CMK (cell line): ENCODE measurements at regions not wholly inside any gene's neighbourhood (a gene's known extent, or its start where the extent isn't known, plus 50 kb on each side); places are given as distances from the start of the nearest gene placed in this dataset.
"Not testable (repeated sequence)": the region's sequence is repeated elsewhere in the genome, so short reads cannot be mapped to it uniquely, and the experiment has no call there.

Source experiments
- DNase-seq: peaks from one replicate; pipeline ENCODE4 v3.0.0-alpha.2; 2010; ENCODE audit warnings: low read depth

DNA sequence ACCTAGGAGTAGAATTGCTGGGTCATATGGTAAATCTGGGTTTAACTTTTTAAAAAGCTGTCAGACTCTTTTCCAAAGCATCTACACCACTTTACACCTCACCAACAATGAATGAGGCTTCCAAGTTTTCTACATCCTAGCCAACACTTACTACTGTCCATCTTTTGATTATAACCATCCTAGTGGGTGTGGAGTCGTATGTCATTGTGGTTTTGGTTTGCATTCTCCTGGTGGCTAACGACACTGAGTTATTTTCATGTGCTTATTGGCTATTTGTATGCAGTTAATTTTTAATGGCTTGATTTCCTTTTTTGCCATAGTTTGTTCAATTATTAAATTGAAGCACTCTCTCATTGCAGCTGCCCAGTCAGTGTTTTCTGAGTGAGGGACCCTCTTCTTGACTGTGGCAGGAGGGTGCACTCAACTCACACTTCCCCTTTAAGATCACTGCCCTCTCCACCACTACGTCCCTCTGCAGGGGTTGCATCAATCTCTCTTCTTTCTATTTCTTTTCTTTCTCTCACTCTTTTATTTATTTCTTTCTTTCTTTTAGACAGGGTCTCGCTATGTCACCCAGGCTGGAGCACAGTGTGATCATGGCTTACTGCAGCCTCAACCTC is 182.3 kb downstream of the C9orf152 start:
- DNase-seq = no peak

DNA sequence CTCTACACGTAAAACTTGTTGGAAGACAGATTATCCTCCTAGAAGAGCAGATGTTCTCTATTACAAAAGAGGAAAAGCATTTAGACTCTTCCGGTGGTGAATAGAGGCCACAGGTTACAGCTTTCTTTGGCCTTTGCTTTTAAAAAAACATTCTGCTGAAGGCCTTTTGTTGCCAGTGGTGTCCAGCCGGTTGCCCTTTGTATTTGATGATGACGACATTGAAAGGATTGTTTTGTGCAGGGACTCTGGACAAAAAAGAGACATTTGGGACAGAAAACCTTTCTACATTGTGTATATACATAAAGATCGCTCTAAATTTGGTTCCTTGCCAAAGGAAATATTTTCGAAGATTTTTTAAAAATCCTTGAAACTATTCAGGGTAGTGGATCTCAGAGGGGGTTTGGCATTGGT is 180.3 kb downstream of the C9orf152 start:
- DNase-seq = no peak

DNA sequence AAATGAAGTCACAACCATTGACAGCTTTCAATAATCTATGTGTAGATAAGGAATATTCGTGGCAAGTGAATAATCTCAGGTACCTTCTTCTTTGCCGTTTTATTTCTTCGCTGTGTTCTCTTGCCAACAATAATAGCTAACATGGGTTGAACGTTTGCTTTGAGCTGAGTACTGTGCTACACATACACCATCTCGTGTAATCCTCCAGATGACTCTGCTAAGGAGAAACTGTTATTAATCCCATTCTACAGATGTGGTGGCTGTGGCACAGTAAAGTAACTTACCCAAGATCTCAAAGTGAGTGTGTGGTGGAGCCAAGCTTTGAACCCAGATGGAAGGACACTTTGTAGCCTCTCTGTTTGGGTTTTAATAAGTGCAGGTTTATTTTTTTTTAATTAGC is 179.7 kb downstream of the C9orf152 start:
- no peak for DNase-seq

DNA sequence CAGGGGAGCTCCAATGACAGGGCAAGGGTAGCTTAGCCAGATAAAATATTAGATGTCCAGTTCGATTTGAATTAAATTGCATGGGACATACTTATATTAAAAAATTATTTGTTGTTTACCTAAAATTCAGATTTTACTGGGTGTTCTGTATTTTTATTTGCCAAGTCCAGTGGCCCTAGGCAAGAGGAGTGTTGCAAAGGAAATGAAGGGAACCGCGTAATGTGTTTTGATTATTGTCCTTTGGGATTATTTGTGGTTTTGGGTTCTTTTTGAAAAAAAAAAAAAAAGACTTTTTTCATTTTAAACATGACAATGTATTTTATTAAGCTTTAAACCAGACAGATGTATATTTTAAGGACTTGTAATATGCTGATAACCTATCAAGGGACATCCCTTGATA is 179.3 kb downstream of the C9orf152 start:
- DNase-seq = no peak

DNA sequence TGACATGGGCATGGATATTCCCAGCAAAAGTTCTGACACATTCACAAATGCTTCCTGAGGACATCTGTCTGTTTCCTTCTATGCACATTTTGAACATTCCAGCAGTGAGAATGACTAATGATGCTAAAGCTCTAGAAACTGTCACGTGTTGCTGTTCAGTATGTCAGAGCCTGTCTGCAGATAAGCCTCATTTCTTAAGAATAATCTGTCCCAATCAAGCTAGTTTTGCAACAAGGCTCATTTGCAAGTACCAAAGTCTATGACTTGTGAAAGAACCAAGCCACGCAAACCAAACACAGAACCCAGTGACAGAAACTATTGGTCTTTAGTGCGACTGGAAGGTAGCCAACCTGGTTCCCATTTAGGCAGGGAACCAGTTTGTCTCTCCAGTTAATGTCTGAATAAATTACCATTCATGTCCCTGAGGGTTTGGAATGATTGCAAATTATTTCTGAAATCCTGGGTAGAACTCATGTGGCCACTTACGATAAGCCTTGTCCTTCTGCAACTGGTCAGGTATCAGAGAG is 178.5 kb downstream of the C9orf152 start:
- DNase-seq = no peak

DNA sequence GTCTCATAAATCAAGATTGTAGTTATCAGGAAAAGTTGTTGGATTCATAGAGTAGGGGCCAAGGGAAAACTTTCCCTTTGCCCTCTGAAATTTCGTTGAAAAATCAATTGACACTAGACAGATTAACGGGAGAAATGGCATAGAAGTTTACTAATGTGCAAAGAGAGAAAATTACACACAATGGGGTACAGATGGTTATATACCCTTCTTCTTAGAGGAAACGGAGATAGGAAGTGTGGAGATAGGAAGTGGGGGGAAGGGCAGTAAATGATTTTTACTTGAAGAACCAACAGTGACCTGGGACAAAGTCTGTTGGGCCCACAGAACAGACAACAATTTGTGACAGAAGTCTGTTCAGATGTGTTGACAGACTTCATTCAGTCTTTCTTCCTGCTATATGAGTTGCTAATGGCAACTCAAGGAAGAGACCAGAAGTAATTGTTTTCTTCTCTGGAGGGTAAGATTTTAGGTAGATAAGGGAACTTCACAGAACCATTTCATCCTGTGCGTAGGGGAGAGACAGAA is 177.9 kb downstream of the C9orf152 start:
- no peak for DNase-seq

DNA sequence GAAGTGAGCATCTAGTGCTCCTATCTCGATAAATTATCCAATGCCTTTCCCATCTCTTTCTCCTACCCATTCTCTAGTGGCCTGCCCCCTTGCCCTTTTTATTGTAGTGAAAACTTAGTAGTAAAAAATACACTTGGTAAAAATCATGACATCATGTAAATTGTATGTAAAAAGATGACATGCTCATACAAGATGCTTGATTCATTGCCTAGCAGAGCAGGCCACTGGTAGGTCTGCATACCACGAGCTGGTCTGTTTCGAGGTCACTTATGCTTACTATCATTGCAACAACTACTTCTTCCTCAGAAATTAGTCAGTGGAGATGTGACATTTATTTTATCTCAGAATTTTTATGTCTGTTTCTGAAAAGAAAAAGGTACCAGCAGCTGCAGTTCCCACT is 177.3 kb downstream of the C9orf152 start:
- no peak for DNase-seq

DNA sequence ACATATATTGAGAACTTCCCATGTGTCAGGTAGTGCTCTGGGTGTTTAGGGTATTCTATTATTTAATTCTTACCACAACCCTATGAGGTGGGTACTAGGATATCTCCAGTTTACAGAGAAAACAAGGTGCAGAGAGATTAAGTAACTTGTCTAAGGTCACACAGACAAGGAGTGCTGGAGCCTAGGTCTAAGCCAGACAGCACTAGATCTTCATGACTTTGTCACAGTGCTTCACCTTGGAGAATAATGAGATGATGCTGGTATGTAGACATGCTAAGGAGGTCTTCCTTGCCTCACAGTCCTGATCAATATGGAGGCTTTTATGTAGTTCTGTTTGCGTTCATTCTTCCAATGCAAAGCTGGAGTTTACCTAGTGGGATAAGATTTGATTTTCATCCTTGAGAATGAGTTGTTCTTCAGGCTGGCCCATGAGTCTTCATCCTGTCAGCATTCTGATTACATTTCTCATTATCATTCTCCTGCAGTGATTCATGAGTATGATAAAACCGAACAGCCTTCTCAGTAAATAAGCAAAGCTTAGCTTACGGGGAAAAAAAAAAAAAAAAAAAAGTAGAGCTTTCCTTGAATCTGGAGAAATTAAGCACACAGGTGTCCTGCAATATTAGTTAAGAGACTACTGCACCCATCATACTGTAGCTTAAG is 176.3 kb downstream of the C9orf152 start:
- DNase-seq = no peak

DNA sequence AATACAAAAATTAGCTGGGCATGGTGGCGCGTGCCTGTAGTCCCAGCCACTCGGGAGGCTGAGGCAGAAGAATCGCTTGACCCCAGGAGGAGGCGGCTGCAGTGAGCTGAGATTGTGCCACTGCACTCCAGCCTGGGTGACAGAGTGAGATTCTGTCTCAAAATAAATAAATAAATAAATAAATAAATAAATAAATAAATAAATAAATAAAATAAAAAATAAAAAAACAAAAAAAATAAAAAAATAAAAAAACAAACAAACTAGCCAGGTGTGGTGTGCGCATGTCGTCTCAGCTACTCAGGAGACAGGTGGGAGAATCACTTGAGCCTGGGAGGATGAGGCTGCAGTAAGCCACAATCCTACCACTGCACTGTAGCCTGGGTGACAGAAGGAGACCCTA is 175.4 kb downstream of the C9orf152 start:
- DNase-seq = not testable (repeated sequence)

DNA sequence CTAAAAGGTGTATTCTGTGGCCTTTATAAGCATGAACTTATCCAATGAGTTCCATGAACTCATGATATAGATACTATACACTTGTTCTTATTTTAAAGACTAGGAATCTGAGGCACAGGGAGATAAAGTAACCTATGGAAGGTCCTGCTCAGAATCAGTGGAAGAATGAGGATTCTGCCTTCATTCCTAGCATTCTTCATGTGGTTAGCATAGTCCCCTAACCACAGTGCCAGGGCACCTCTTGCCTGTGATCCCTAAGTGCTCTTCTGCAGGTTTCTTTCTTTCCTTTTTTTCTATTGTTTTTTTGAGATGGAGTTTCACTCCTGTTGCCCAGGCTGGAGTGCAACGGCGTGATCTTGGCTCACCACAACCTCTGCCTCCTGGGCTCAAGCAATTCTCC is 174.1 kb downstream of the C9orf152 start:
- no peak for DNase-seq

DNA sequence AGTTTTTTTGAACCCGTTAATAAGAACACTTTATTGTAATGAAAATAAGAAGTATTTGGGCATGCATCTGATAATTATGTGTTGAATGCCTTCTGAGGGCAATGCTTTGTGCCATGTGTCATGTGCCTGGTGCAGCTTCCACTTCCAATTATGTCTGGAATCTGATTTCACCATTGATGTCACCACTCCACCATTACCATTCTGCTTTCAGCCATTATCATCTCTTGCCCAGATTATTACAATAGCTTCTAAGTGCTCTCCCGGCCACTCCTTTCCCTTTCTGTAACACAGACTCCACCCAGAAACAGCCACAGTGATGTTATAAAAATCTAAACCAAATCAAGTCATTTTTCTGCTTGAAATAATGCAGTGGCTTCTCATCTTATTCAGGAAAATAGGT is 171.7 kb downstream of the C9orf152 start:
- no peak for DNase-seq

DNA sequence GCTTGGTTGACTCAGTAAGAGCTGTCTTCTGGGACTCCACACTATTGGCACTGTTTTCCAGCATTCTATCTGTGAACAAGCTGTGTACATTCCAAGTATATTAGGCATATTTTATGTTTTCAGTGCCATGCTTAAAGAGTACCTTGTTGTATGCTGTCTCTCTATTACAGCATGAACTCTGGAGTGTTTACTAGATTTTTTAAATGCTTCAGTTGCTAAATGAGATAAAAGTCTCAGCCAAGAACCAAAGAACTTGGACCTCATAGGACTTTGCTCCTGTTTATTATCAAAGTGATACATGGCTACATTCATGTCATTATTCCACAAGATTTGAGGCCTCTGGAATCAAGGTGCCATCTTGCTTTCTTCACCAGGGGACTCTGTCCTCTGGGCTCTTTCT is 167.2 kb downstream of the C9orf152 start:
- no peak for DNase-seq

DNA sequence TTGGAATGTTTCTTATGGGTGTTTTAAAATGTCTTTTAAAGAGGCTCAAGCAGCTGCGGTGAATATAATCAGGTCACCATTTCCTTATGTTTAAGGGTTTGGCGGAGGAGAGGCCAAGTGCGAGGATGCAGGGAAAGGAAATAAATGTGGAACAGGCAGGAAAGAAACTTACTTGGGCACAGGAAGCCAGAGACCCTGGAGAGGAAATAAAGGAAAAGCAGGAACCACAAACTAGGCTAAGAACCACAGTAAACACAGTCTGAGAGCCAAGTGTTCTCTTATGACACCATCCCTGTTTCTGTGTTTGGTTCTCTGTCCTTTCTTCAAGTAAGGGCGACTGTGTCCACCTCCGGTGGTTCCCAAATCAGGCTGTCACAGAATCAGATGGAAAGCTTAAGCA is 166.5 kb downstream of the C9orf152 start:
- no peak for DNase-seq

DNA sequence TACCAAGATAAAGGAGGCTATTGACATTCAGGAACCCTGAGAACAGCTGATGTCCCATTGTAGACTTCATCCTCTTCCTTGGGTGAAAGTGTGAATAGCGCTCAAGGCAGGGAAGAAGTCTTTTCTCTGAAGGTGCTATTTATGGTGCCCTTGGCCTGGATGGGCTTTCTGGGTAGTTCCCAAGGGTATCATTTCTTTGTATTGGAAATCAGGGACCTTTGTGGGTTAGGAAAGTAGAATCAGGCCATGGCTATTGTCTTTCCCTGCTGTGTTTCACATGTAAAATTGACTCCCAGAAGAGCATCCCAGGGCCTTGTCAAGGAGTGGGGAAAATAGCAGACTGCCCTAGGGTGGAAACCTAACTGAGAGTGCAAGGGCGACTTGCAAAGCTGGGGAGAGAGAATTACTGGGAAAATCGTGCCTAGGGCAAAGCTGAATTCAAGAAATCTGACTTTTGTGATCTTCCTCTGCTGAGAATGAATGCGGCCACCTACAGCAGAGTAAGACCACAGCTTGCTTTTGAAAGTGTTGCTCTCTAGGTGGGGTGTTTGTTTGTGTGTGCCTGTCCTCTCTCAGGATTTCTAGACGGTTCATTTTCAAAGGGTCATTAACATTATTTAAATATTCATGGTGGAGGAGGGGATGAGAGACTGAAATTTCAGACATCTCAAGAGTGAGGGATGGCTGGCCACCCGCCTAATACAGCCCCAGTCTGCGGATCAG is 160.6 kb downstream of the C9orf152 start:
- DNase-seq = no peak

DNA sequence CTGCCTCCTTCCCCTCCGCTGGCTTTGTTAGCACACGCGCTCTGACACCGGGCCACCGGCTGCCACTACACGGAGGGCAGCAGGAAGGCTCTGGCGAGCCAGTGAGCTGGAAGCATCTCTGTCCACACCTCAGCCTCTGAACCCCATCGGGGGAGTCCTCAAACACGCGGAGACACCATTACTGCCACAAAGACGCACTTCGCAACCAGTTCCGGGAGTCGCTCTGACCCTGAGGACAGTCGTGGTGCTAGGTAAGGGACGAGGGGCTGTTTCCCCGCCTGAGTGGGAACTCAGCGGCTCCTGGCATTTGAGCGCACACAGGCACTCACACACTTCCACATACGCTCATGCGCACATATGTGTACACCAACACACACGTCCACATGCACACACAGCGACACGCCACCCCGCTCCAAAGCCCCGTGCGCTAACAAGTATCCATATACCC is 160.0 kb downstream of the C9orf152 start:
- no peak for DNase-seq

DNA sequence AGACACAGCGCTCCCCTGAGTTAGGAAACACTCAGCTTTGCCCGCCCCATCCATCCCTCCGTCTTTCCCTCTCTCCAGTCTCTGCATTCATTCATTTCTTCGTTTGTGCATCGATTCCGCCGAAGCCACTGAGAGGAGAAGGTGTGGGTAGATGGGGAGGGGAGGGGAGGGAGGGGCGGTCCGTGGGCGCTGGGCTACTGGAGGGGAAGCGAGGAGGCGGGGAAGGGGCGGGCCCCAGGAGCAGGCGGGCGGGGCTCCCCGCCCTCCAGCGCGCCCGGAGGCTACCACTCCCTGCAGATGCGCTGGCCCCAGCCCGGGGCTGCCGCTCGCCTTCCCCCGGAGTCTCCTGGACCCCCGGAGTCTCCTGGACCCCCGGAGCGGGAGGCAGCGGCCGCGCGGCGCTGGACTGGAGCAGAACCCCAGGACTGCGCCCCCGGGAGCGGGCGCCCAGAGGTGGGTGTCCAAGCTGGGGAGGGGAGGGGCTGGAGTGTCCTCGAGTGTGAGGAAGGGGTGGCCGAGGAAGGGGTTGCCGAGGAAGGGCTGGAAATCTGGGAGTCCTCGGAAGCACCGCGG is 159.5 kb downstream of the C9orf152 start:
- DNase-seq = no peak

DNA sequence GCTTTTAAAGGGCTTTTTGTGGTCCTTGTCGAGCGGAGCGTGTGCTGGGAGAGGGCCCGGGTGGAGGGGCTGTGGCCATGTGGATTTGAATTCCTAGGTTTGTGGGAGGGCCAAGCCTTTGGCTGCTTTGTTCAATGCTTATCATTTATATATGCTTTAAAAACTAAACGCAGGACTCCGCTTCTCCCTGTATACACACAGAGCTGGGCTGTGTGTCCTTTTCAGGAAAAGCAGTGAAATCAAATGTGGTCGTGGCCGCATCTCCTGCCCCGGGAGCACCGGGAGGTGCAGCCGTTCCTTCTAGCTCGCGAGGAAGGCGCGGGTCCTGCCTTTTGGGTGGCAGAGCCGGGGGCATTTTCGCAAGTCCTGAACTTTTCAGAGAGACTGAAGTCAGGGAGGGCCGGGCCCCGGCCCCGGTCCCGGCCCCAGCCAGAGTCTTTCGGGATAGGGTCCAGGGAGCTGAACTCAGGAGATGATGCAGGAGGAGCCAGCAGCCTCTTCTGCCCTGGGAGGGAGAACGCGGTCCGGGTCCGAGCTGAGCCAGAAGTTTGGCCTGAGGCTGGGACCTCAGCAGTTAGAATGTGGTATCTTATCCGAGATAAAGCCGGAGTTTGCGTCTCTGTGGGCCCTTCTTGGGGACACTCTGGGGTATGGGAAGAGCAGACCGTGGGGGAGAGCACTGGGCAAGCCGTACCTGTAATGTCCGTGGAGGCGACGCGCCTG is 158.8 kb downstream of the C9orf152 start:
- DNase-seq = no peak

DNA sequence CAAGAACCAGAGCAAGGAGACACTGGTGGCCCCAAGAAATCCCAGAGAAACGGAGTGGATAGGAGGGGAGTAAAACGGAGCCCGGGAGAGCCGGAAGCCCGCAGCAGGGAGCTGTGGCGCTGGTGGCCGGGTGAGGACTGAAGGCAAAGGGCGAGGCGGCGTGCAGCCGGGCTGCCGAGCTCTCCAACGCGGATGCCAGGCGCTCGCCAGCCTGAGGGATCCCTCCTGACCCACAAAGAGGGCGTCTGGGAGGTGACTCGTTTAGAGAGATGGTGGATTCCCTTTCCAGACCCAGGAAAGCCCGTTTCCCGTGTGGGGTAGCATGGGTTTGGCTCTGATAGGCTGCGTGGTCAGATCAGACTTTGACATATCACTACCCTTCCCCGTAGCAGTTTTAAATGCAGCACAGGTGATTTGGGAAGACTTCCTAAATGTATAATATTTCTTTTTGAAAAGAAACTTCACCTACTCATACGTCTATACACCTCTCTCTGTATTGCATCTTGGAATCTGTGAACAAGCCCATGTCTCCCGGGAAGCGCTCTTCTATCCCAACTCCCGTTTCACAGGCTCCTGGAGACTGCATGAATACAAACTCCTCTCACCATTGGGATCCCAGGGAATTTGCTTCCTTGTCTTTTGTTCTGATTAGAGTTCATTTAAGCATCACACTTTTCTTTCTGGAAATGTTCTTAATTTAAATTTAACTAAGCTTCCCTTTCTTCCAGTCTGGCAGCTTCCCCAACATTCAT is 158.1 kb downstream of the C9orf152 start:
- no peak for DNase-seq

DNA sequence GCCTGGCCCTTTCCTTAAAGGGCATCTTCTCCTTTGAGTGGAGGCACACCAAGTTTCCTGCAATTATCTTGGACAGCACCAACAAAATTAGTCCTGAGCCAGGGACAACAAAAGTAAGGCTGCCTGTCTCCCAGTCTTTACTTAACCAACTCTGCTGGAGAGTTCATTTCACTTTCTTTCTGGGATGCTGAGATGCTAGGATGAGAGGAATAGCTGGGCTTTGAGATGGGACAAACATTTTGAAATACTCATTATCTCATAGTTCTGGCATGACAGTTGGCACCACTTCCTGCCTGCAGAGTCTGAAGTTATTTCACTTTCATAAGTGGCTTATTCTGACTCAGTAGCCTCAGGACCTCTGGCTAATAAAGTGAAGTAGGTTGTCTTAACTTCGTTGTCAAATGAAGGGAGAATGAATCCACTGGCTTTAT is 157.0 kb downstream of the C9orf152 start:
- no peak for DNase-seq

DNA sequence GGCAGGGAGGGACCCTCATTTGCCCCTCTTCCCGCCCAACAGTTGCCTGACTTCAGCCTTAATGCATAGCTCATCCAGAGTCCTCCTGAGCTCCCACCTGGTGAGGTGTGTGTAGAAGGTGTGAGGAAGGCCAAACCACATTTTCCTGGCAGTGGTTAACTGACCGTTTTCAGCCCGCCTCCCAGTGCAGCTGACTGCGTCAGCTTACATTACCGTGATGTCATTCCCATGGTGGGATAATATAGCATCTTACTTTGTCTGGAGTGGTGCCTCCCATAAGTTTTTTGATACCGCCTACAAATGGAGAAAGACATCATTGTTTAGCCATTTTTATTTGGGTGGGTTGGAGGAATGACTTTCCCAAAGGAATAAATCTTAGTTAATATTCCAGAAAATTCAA is 151.9 kb downstream of the C9orf152 start:
- no peak for DNase-seq

DNA sequence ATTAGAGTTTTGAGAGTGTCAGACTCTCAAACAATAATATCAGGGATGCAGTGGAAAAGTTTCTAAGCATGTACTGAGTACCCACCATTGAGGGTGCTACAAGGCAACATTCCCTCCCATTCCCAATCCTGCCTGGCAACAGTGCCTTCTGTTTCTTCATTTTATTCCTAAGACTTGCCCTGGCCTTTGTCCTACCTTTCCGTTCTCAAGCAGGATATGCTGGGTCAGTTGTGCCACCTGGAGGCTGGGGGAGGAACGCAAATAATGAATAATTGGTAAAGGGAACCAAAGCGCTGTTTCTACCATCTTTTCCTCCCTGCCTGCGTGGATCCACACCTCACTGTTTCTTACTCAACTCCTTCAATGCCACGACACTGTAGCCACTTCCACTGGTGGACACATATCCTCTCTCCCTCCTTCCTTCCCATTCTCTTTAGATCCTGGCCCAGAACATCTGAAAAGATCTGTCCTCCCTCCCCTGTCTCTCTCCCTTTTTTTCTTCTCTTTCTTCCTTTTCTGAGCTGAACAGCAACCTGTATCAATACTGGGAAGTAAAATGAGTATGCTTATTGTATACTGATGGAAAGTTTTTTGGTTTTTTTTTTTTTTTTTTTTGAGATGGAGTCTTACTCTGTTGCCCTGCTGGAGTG is 149.5 kb downstream of the C9orf152 start:
- no peak for DNase-seq
